Fibroblast of the aortic adventitia (primary cell): ENCODE measurements at regions not wholly inside any gene's neighbourhood (a gene's known extent, or its start where the extent isn't known, plus 50 kb on each side); places are given as distances from the start of the nearest gene placed in this dataset.

Experiments used
- DNase-seq: peaks from one replicate; pipeline ENCODE4 v3.0.0-alpha.2; 2010; ENCODE audit warnings: low read depth
- H3K4me3 ChIP-seq: 2 replicates; pipeline ENCODE4 v1.5.1; 2011; ENCODE audit warnings: low read depth, mild to moderate bottlenecking, control low read depth, low read length, moderate library complexity
- CTCF ChIP-seq: IDR thresholded peaks from 2 replicates; pipeline ENCODE4 v1.5.1; 2011; ENCODE audit warnings: mild to moderate bottlenecking, low read length, control low read depth, inconsistent platforms; ENCODE audit not compliant: insufficient read depth

- TF ChIP-seq CTCF, result no peak
- H3K4me3 ChIP-seq, result no peak overlapping the region
- no peak for DNase-seq
These were observed 122.1 kb downstream of the LRIG2 start for GRCh38 chr1:113194846-113195830.

- TF ChIP-seq CTCF, result no peak
- no peak for DNase-seq
- H3K4me3 ChIP-seq, result no peak overlapping the region
These were observed 124.8 kb downstream of the LRIG2 start for GRCh38 chr1:113197719-113198330.

GRCh38 chr1:113198806-113199205 is 125.8 kb downstream of the LRIG2 start:
- TF ChIP-seq CTCF, result no peak
- no peak for DNase-seq
- H3K4me3 ChIP-seq, result no peak overlapping the region

- no peak for DNase-seq
- H3K4me3 ChIP-seq, result no peak overlapping the region
- no peak for TF ChIP-seq CTCF
These were observed 126.9 kb downstream of the LRIG2 start for GRCh38 chr1:113199760-113200455.

- no peak for DNase-seq
- TF ChIP-seq CTCF, result no peak
- no peak overlapping the region for H3K4me3 ChIP-seq
These were observed 128.6 kb downstream of the LRIG2 start for GRCh38 chr1:113201560-113201959.

- DNase-seq, result no peak
- TF ChIP-seq CTCF, result no peak
- H3K4me3 ChIP-seq, result no peak overlapping the region
These were observed 133.2 kb downstream of the LRIG2 start for GRCh38 chr1:113205980-113206766.
